Myocyte (in vitro differentiated cells): ENCODE measurements at regions not wholly inside any gene's neighbourhood (a gene's known extent, or its start where the extent isn't known, plus 50 kb on each side); places are given as distances from the start of the nearest gene placed in this dataset.
A peak's percentile ranks its signal among the peaks of the same experiment; 100 is the strongest.
"Not testable (repeated sequence)": the region's sequence is repeated elsewhere in the genome, so short reads cannot be mapped to it uniquely, and the experiment has no call there.

Source experiments
- DNase-seq: peaks from one replicate; pipeline ENCODE4 v3.0.0-alpha.2; 2012; ENCODE audit warnings: low read depth

DNA sequence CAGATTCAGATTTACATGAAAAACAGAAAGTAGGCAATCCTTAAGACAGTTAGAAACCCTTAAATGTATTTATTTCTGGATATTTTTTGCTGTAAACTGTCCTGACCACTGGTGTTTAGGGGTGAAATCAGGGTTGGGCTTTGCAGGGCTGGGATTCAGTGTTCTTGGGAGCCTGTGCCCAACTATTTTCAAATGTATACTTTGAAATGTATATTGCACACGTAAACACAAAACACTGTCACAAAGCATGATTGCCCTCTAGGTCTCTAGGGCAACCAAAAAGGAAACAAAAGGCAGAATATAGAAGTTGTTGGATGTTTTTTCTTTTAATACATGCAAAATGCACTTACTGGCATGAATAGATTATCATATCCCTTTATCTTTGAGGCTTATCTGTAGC, 1185.4 kb downstream of the DIAPH3 start:
- DNase-seq, result no peak

DNA sequence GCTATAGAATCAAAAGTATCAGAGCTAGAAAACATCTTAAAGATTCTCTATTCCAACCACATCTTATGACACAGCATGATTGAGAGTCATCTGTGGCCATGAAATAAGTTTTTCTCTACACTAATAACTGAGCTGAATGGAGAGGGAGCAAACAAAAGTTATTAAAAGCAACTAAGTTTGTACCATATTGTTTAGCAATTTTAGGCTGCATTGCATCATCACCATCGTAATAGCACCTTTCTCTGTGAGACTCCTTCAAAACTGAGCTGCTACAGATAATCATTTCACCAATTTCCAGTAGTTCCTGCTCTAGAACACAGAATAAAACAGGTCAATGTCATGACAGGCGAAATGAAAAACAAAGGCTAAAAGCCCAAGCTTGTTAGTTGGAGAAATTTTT, 1183.9 kb downstream of the DIAPH3 start:
- no peak for DNase-seq

GRCh38 chr13:58985845-58986244, 1177.9 kb downstream of the DIAPH3 start:
- DNase-seq, result no peak

- no peak for DNase-seq
Measured at GRCh38 chr13:58989556-58989955, 1174.2 kb downstream of the DIAPH3 start.

DNA sequence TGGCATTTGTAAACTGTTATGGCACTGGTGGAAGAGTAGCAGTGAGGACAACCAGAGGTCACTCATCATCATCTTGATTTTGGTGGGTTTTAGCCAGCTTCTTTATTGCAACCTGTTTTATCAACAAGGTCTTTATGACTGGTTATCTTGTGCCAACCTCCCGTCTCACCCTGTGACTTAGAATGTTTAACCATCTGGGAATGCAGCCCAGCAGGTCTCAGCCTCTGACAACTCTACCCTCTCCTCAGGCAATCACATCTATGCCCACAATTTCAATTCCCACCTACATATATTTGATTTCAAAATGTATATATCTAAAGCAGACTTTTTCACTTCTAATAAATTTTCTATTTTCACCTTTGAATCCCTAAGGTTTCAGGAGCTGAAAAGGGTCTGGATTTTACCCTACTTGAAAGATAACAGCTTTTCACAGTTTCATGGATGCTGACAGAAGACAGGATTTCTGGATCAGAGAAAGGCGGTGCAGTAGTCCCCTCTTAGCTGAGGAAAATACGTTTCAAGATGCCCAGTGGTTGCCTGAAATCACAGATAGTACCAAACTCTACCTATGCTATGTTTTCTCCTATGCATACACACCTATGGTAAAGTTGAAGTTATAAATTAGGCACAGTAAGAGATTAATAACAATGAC, 1171.8 kb downstream of the DIAPH3 start:
- no peak for DNase-seq

DNA sequence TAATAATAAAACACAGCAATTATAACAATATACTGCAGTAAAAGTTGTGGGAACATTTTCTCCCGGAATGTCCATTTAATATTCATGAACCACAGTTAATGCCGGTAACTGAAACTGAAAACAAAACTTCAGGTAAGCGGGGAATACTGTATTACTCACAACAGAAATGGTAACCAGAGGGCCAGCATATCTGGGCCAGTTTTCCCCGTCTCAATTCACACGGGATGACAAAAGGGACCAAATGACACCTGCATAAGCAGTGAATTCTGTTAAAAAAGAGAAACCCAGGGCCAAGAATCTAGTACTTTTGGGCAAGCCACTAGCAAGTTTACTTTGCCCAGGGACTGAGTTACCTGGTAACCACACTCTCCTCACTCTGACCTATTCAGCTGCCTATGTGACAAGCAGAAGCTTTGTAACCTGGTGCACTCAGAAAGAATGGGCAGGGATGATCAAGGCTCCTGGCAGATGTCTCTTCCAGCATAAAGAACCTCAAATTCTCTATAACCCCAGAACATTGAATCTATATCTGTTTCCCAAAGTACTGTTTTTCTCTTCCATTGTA, 1171.2 kb downstream of the DIAPH3 start:
- no peak for DNase-seq

DNA sequence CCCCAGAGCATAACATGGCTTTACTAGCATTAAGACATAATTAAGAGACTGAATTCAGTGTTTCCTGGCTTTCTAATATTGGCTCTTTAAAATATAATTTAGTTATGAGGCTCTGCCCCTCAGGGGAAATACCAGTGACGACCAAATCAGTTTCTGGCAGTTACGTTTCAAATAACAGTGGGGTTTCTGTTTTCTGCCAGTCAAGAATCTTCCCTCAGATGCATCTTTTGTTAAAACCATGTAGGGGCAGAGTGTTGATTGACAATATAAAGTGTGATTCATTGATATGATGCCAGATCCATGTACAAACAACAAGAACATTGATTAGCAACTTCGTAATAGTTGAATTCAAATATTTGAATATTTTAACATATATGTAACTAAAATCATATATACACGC, 1169.7 kb downstream of the DIAPH3 start:
- DNase-seq, result no peak

DNA sequence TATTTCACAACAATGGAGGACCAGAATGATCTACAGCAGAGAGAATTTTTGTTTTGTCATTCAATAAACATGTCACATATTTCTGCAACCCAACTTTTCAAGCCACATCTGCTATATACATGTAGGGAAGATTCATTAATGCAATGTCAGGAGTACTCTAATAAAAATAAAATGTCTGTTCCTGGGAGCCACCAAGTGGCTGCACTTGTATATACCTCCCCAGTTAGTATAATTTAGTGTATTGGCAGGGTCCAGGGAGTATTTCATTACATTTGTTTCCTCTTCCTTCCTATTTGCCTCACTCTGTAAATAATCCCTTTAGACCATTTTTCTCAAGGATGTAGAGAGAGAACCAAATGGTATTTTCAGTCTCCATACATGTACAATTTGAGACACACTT, 1169.0 kb downstream of the DIAPH3 start:
- DNase-seq, result peak; percentile 0

GRCh38 chr13:58998716-58999115, 1165.0 kb downstream of the DIAPH3 start:
- no peak for DNase-seq

DNA sequence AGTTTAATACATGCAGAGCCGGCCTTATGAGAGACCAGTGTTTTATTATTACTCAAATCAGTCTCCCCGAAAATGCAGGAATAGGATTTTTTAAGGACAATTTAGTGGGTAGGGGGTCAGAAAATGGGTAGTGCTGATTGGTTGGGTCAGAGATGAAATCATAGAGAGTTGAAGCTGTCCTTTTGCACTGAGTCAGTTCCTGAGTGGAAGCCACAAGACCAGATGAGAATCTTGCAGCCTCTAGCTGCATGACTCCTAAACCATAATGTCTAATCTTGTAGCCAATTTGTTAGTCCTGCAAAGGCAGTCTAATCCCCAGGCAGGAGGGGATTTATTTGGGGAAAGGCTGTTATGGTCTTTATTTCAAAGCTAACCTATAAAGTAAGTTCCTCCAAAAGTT, 1163.9 kb downstream of the DIAPH3 start:
- no peak for DNase-seq

DNA sequence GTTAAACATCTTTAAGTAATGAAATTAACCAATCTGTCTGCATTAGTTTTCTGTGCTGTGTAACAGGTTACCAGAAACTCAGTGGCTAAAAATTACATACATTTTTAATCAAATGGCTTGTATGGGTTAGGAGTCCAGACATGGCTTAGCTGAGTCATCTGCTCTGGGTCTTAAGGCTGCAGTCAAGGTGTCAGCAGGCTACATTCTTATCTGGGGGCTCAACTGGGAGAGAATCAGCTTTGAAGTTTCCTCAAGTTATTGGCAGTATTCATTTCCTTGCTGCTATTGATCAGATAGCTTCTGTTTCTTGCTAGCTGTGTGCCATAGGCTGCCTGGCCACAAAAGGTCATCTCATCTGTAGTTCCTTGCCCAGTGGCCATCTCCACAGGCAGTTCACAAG, 1163.0 kb downstream of the DIAPH3 start:
- no peak for DNase-seq

DNA sequence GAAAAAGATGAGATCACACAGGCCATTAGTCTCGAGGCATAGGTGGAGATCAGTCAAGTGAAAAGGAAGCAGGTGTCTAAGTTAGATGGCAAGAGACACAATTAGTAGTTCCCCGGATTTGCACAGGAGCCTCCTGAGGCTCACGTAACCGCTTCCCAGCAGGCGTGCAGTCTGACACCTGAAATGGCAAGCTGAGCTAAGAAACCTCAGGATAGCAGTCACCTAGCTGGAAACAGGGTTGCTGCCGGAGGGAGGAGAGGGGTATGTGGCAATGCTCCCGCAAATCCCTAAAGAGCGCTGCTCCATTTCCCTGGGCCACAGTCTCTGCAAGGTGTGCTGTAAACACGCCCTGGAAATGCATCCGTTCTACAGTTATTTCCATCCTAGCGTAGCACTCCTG, 1151.0 kb downstream of the DIAPH3 start:
- DNase-seq, result no peak

DNA sequence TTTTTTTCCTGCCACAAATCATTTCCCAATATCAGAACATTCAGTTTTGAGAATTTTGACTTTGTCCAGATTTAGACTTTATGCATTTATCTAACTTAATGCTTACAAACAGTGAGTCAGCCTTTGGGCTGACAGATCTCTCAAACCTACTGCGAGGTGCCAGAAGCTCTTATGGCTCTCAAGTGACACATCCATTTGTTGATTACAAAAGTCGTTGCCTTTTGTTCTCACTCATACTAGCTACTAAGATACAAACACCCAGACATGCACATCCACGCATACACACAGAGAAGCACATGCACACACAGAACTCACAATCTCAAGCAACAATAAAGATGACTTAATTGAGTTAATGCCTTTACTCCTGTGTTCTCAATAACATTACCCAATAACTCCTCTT, 1147.5 kb downstream of the DIAPH3 start:
- DNase-seq, result no peak

DNA sequence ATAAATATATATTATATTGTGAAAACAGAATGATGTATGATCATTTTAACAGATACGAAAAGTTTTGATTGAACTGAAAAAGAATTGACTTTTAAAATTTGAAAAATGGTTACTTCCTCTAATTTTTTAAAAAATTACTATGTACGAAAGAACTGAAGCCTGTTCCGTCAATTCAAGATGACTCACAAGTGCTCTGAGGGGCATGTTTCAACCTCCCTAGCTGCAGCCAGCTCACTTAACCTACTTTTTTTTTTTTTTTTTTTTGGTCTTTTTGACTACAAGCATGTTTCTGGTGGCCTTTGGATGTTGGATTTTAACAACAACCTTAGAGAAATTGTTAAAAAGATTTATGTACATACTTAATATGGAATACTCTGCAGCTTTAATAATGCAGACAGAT, 1139.3 kb downstream of the DIAPH3 start:
- no peak for DNase-seq

GRCh38 chr13:59034198-59034597, 1129.5 kb downstream of the DIAPH3 start:
- no peak for DNase-seq

- peak; percentile 57 for DNase-seq
Measured at GRCh38 chr13:59038824-59039223, 1124.9 kb downstream of the DIAPH3 start.

GRCh38 chr13:59043016-59043415, 1120.7 kb downstream of the DIAPH3 start:
- DNase-seq, result no peak

DNA sequence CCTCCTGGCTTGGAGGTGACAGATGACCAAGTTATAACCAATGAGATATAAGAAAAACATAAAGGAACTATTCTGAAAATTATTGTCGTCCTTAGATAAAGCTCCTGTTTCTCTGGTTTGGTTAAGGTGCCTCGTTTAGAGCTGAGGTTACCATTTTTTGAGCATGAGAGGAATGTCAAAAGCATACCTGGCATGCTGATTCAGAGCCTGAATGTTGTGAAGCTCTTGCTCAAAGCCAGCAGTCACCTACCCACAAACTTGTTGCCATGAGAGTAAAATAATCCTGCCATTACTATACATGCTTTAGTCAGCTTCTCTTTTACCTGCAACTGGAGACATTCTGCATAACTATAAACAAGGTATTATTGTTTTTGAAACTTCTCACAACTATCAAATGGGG, 1116.2 kb downstream of the DIAPH3 start:
- DNase-seq, result no peak

GRCh38 chr13:59061621-59062020, 1102.1 kb downstream of the DIAPH3 start:
- DNase-seq, result no peak

- no peak for DNase-seq
Measured at GRCh38 chr13:59064042-59064441, 1099.7 kb downstream of the DIAPH3 start.

- not testable (repeated sequence) for DNase-seq
Measured at GRCh38 chr13:59076386-59076785, 1087.3 kb downstream of the DIAPH3 start.

- DNase-seq, result peak; percentile 1
Measured at GRCh38 chr13:59086147-59086546, 1077.6 kb downstream of the DIAPH3 start.

- DNase-seq, result no peak
Measured at GRCh38 chr13:59088716-59089115, 1075.0 kb downstream of the DIAPH3 start.

- DNase-seq, result no peak
Measured at GRCh38 chr13:59094181-59094580, 1069.5 kb downstream of the DIAPH3 start.
